ENCODE measurements at regions not wholly inside any gene's neighbourhood (a gene's known extent, or its start where the extent isn't known, plus 50 kb on each side); places are given as distances from the start of the nearest gene placed in this dataset.

GRCh38 chr6:82006027-82006738 is 241.4 kb downstream of the IBTK start:
- TF ChIP-seq CTCF (IDR thresholded peaks at IDR 0.05) (peak in 3 of 4 experiments; percentile 18 to 45 (median 24)), POLR2A (IDR thresholded peaks at IDR 0.05) (no peak)
